SK-N-SH treated with all-trans-retinoic acid at 6 μM for 48 hours (cell line): ENCODE measurements at regions not wholly inside any gene's neighbourhood (a gene's known extent, or its start where the extent isn't known, plus 50 kb on each side); places are given as distances from the start of the nearest gene placed in this dataset.

Source experiments
- BACH2 ChIP-seq: fragments of 250-450 bp; sonication (Bioruptor Pico); IDR thresholded peaks from 2 replicates; pipeline ENCODE4 v1.9.0; 2021; ENCODE audit warnings: mild to moderate bottlenecking, borderline replicate concordance
- CREB5 ChIP-seq: fragments of 250-450 bp; sonication (Bioruptor Pico); IDR thresholded peaks from 2 replicates; pipeline ENCODE4 v1.5.1; 2020; ENCODE audit warnings: low read depth, mild to moderate bottlenecking, moderate library complexity
- TCF4 ChIP-seq: fragments of 250-450 bp; sonication (Bioruptor Pico); IDR thresholded peaks from 2 replicates; pipeline ENCODE4 v1.8.0; 2021; ENCODE audit warnings: mild to moderate bottlenecking, moderate library complexity, borderline replicate concordance
- ZFP3 ChIP-seq: fragments of 250-450 bp; sonication (Bioruptor Pico); IDR thresholded peaks from 2 replicates; pipeline ENCODE4 v1.5.0; 2020; ENCODE audit warnings: mild to moderate bottlenecking, moderate library complexity
- ZFP30 ChIP-seq: fragments of 450-650 bp; formaldehyde crosslinking; IDR thresholded peaks from 2 replicates; pipeline ENCODE4 v1.5.0; 2022; ENCODE audit warnings: mild to moderate bottlenecking, moderate library complexity
- ZNF565 ChIP-seq: fragments of 450-650 bp; formaldehyde crosslinking; conservative IDR thresholded peaks from 2 replicates; pipeline ENCODE4 v1.5.0; 2020; ENCODE audit warnings: low read depth, mild to moderate bottlenecking, moderate library complexity
- ZNF70 ChIP-seq: fragments of 450-650 bp; formaldehyde crosslinking; IDR thresholded peaks from 2 replicates; pipeline ENCODE4 v1.5.0; 2020; ENCODE audit warnings: mild to moderate bottlenecking, moderate library complexity
- TF ChIP-seq, protein P1 (sequence below): fragments of 250-450 bp; sonication (Bioruptor Pico); IDR thresholded peaks from 2 replicates; pipeline ENCODE4 v1.8.0; 2021; ENCODE audit warnings: low read depth, mild to moderate bottlenecking, moderate library complexity, borderline replicate concordance

DNA sequence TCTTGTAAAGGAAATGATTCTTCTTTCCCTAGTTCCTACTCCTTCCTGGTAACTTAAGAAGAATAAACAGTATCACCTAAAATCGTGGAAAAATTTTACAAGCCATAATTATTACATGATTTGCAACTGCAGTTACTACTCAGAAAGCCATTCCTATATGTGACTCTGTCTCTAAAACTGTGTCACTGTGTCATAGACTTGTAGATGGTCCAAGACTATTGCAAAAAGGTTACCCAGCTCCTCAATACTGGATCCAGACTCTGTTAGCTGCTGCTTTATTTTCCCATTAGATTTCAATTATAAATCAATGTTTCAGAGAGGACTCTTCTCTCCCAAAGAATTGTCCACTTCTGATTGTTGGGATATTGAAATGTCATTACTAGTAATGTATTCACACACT is 142.1 kb upstream of the STMND1 start:
- TF ChIP-seq CREB5 (CRISPR knock-in tag) (no peak), BACH2 (CRISPR knock-in tag) (no peak), ZFP30 (CRISPR knock-in tag) (no peak), ZFP3 (CRISPR knock-in tag) (no peak), ZNF70 (no peak), TCF4 (CRISPR knock-in tag) (no peak), ZNF565 (no peak)
- TF ChIP-seq, protein P1, sequence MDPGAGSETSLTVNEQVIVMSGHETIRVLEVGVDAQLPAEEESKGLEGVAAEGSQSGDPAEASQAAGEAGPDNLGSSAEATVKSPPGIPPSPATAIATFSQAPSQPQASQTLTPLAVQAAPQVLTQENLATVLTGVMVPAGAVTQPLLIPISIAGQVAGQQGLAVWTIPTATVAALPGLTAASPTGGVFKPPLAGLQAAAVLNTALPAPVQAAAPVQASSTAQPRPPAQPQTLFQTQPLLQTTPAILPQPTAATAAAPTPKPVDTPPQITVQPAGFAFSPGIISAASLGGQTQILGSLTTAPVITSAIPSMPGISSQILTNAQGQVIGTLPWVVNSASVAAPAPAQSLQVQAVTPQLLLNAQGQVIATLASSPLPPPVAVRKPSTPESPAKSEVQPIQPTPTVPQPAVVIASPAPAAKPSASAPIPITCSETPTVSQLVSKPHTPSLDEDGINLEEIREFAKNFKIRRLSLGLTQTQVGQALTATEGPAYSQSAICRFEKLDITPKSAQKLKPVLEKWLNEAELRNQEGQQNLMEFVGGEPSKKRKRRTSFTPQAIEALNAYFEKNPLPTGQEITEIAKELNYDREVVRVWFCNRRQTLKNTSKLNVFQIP (CRISPR knock-in tag): no peak
